Duodenal mucosa (tissue), 2 donors: ENCODE measurements at regions not wholly inside any gene's neighbourhood (a gene's known extent, or its start where the extent isn't known, plus 50 kb on each side); places are given as distances from the start of the nearest gene placed in this dataset.

ENCODE experiments used
- H3K27ac ChIP-seq: one replicate; pipeline ENCODE4 v1.7.0; 2013; ENCODE audit warnings: low read depth, low read length
- H3K27me3 ChIP-seq, 2 donors: one replicate each; pipeline ENCODE4 v1.7.0; 2013; ENCODE audit warnings: low read length in 2 of 2, control low read depth in 1 of 2; ENCODE audit not compliant: insufficient read depth in 2 of 2, control insufficient read depth in 1 of 2
- H3K36me3 ChIP-seq, 2 donors: one replicate each; pipeline ENCODE4 v1.7.0; 2013; ENCODE audit warnings: low read length in 2 of 2, control low read depth in 1 of 2; ENCODE audit not compliant: insufficient read depth in 2 of 2, control insufficient read depth in 1 of 2
- H3K4me1 ChIP-seq, 2 donors: one replicate each; pipeline ENCODE4 v1.7.0; 2013; ENCODE audit warnings: low read length in 2 of 2, control low read depth in 1 of 2; ENCODE audit not compliant: insufficient read depth in 2 of 2, control insufficient read depth in 1 of 2
- H3K4me3 ChIP-seq, 2 donors: one replicate each; pipeline ENCODE4 v1.7.0; 2013; ENCODE audit warnings: low read length in 2 of 2, low read depth in 1 of 2
- H3K9ac ChIP-seq, 2 donors: one replicate each; pipeline ENCODE4 v1.7.0; 2013; ENCODE audit warnings: low read length in 2 of 2, low read depth in 1 of 2
- H3K9me3 ChIP-seq, 2 donors: one replicate each; pipeline ENCODE4 v1.7.0; 2013; ENCODE audit warnings: low read length in 2 of 2, control low read depth in 1 of 2; ENCODE audit not compliant: control insufficient read depth in 1 of 2

GRCh38 chr11:112310848-112311247 lies 50.2 kb upstream of the PLET1 start:
- H3K36me3 ChIP-seq = no peaks in the 10 kb centered on the region
- no peak overlapping the region for H3K27ac ChIP-seq
- H3K9ac ChIP-seq = no peak overlapping the region
- H3K9me3 ChIP-seq = peaks cover 0 to 3% of the 10 kb centered on the region in 2 donors
- no peaks in the 10 kb centered on the region for H3K4me1 ChIP-seq
- no peak overlapping the region for H3K4me3 ChIP-seq
- no peaks in the 10 kb centered on the region for H3K27me3 ChIP-seq

DNA sequence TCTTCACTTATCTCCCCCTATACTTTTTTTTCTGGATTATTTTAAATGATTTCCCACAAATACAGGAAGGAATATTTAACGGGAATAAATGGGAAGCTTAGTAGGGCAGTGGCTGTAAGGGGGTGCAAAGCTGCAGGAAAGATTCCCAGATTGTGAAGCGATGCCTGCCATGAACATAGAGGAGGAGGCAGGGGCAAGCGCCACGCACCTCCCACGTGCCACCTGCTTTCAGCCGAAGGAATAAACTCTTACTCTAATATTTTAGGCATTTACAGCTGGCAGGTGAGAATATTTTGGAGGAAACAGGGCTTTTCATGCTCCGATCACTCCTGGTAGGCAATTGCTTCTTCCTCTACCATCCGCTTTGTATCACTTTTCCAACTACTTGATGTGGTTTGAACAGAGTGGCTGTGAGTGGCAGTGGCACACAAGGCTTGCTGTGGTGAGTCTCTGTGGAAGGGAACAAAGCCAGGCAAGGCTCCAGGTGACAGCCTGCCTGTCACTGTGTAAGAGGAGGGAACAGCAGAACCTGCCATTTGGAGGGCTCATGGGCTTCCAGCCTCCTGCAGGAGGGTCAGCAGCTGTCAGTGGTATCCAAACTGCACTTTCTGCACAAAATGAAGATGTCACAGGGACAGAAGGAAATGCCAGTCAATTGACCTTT lies 54.5 kb upstream of the PLET1 start:
- Histone ChIP-seq H3K4me1 (peaks cover 0 to 2% of the 10 kb centered on the region in 2 donors), H3K27ac (no peak overlapping the region), H3K36me3 (no peaks in the 10 kb centered on the region), H3K9ac (no peak overlapping the region), H3K9me3 (no peaks in the 10 kb centered on the region), H3K27me3 (no peaks in the 10 kb centered on the region), H3K4me3 (no peak overlapping the region)

DNA sequence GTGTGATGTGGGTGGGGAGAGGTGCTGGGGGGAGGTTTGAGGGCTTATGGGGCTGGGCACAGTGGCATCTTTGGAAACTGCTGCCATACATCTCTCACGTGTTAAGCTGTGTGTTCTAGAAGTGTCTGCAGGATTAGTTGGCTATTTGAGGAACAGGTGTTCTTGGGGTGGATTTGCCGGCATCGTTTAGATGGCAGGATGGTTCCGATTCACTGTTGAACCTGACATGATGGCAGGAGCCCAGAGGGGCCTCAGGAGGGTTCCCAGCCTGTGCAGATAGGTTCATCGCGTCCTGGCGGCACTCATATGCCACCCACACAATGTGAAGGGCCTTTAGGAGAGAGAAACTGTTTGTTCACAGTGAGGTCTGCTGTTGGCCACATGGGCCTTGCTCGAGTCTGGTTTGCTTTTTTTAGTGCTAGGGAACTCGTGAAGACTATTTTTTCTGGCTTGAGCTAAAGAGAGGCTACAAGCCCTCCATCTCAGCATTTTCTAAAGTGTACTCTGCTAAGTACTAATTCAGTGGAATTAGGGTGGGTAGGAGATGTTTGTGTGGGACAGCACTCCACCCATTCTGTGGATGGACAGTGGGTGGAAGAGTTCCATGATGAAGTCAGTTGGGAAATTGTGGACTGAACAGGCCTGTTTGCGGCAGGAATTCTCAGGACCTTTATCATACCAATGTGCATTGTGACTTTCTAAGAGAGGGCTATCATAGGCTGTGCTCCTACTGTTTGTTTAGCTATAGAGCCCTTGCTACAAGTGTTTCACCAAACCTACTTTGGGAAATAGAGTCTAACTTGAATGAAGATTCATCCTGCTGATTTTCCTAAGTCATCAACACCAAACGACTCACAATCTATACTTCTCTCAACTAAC lies 55.4 kb upstream of the PLET1 start:
- Histone ChIP-seq H3K9me3 (no peaks in the 10 kb centered on the region), H3K36me3 (no peaks in the 10 kb centered on the region), H3K4me1 (peaks cover 7 to 11% of the 10 kb centered on the region in 2 donors), H3K27me3 (no peaks in the 10 kb centered on the region), H3K9ac (no peak overlapping the region), H3K4me3 (no peak overlapping the region), H3K27ac (no peak overlapping the region)

DNA sequence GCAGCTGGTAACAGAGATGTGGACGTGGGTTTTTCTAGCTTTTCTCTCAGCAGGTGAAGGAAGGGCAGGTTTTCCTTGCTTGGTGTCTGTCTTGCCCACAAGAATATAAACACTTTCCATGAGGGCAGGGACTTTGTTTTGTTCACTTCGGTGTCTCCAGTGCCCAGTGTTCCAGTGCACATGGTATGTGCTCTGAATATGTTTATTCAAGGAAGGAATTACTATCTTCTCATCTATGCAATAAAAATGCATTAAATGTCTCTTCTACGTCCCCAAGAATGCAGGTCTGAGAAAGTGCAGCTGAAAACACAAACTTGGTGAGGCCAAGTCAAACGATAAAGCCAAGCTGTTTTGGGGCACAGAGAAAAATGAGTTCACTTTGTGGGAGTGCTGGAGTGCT lies 56.3 kb upstream of the PLET1 start:
- Histone ChIP-seq H3K36me3 (no peaks in the 10 kb centered on the region), H3K27ac (no peak overlapping the region), H3K9ac (no peak overlapping the region), H3K9me3 (no peaks in the 10 kb centered on the region), H3K27me3 (no peaks in the 10 kb centered on the region), H3K4me3 (no peak overlapping the region), H3K4me1 (peaks cover 15 to 20% of the 10 kb centered on the region in 2 donors)

GRCh38 chr11:112318184-112318591 lies 57.5 kb upstream of the PLET1 start:
- no peak overlapping the region for H3K9ac ChIP-seq
- no peaks in the 10 kb centered on the region for H3K27me3 ChIP-seq
- H3K27ac ChIP-seq = no peak overlapping the region
- no peaks in the 10 kb centered on the region for H3K9me3 ChIP-seq
- peaks cover 20 to 22% of the 10 kb centered on the region in 2 donors for H3K4me1 ChIP-seq
- H3K36me3 ChIP-seq = no peaks in the 10 kb centered on the region
- no peak overlapping the region for H3K4me3 ChIP-seq

DNA sequence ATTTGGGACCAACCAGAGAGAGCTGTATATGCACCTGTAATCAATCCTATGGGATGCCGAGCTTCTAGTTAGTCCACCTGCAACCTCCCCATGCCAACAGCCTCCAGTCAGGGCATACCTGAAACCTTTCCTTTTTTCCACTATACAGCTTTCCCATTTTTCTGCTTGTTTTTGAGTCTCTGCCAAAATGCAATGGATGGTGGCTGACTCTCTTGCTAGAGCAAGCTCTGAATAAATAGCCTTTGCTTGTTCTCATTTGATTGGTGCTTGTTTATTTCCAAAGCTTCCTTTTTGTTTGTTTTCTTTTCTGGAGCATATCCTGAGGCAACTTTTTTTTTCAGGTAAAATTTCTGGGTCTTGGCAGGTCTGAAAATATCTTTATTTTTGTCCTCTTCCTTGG lies 58.0 kb upstream of the PLET1 start:
- H3K36me3 ChIP-seq = no peaks in the 10 kb centered on the region
- H3K4me3 ChIP-seq = no peak overlapping the region
- no peak overlapping the region for H3K9ac ChIP-seq
- no peak overlapping the region for H3K27ac ChIP-seq
- peaks cover 20 to 22% of the 10 kb centered on the region in 2 donors for H3K4me1 ChIP-seq
- no peaks in the 10 kb centered on the region for H3K9me3 ChIP-seq
- H3K27me3 ChIP-seq = no peaks in the 10 kb centered on the region

- H3K4me1 ChIP-seq = peaks cover 20 to 22% of the 10 kb centered on the region in 2 donors
- H3K27me3 ChIP-seq = no peaks in the 10 kb centered on the region
- H3K36me3 ChIP-seq = no peaks in the 10 kb centered on the region
- H3K4me3 ChIP-seq = no peak overlapping the region
- H3K27ac ChIP-seq = no peak overlapping the region
- H3K9me3 ChIP-seq = no peaks in the 10 kb centered on the region
- no peak overlapping the region for H3K9ac ChIP-seq
These were observed 60.0 kb upstream of the PLET1 start for GRCh38 chr11:112320668-112321067.

- H3K4me3 ChIP-seq = no peak overlapping the region
- H3K27me3 ChIP-seq = no peaks in the 10 kb centered on the region
- no peak overlapping the region for H3K9ac ChIP-seq
- H3K27ac ChIP-seq = no peak overlapping the region
- H3K4me1 ChIP-seq = peaks cover 20 to 22% of the 10 kb centered on the region in 2 donors
- H3K36me3 ChIP-seq = no peaks in the 10 kb centered on the region
- no peaks in the 10 kb centered on the region for H3K9me3 ChIP-seq
These were observed 61.0 kb upstream of the PLET1 start for GRCh38 chr11:112321501-112322172.

DNA sequence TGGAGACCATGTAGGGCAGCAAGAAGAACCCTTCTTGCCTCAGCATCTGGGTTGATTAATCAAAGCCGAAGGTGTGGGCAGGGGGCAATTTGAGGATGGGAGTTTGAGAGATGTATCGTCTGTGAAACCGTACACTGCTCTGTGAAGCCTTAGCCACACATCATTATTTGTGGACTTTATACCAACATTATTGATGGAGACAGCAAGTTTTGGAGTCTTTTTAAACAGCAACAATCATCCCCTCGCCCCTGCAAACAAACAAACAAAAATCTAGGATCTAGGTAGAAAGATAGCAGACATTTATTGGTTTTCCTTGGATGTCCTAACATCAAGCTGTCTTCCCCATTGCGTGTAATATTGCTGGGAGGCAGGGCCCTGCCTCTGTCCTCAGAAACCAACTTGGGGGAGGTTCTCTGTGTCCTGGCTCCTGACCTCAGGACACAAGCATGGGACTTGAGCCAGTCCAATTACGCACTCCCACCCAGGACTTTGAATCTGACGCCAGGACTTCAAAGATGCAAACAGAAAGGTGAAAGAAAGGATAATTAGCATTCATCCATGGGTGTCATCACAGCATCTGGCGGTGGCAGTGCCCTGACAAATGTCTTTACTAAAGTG lies 61.6 kb upstream of the PLET1 start:
- H3K36me3 ChIP-seq = no peaks in the 10 kb centered on the region
- H3K27me3 ChIP-seq = no peaks in the 10 kb centered on the region
- no peak overlapping the region for H3K9ac ChIP-seq
- H3K9me3 ChIP-seq = no peaks in the 10 kb centered on the region
- H3K27ac ChIP-seq = no peak overlapping the region
- peaks cover 20 to 22% of the 10 kb centered on the region in 2 donors for H3K4me1 ChIP-seq
- no peak overlapping the region for H3K4me3 ChIP-seq

DNA sequence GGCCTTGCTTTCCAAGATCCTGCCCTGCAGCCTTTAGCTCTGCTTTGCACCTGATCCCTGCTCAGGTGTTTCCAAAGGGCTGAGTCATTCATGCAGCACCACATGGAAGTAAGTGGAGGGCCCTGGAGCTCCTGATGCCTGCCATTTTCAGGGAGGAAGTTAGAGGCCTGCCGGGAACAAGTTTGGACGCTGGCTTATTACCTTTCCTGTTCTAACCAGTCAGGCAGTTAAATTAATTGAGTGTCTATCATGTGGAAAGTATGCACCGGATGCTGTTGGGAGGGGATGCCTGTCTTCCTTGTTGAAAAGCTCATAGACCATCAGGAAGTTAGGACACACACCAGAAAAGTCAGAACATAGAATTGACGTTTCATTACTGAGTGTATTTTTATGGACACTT lies 73.7 kb upstream of the PLET1 start:
- Histone ChIP-seq H3K9ac (no peak overlapping the region), H3K36me3 (no peaks in the 10 kb centered on the region), H3K27ac (no peak overlapping the region), H3K4me3 (no peak overlapping the region), H3K27me3 (no peaks in the 10 kb centered on the region), H3K4me1 (no peaks in the 10 kb centered on the region), H3K9me3 (peaks cover 0 to 5% of the 10 kb centered on the region in 2 donors)
